Heart left ventricle (tissue), 13 donors: ENCODE measurements at regions not wholly inside any gene's neighbourhood (a gene's known extent, or its start where the extent isn't known, plus 50 kb on each side); places are given as distances from the start of the nearest gene placed in this dataset.

ENCODE experiments used
- CTCF ChIP-seq, 12 donors: fragments of 200-600 bp; sonication (generic) in 4 of 12; IDR thresholded peaks; one replicate each; pipeline versions ENCODE4 v1.5.0 to v1.8.0; 2018 to 2022; ENCODE audit warnings: antibody characterized with exemption in 12 of 12, mild to moderate bottlenecking in 5 of 12
- POLR2A ChIP-seq, 2 donors: fragments of 450-650 bp; IDR thresholded peaks; one replicate each; pipeline ENCODE4 v1.6.1; 2017; ENCODE audit warnings: antibody characterized with exemption in 2 of 2, mild to moderate bottlenecking in 2 of 2, moderate library complexity in 2 of 2
- donor health status: ischemic (EF 13 %, LVEDD 7.1; RV severe dilation, severe dysfunction).
- donor health status: DM: no; HTN: yes; CAD: no.
- donor health status: DM: no; HTN: no; CAD: no.
- donor health status: ischemic (EF 25% LVEDD 6.9; RV normal size, moderate dysfunction).
- donor health status: ischemic (EF 25% LVEDD 5.7; RV mildly dilated, moderate dysfunction).
- donor health status: ischemic (EF 35%, LVEDD 5.7; RV mildly dilated, moderate dysfunction).
- donor health status: nonischemic (EF 11% LVEDD 7.7; RV severe dilation, severe dysfunction).
- donor health status: DM: yes; HTN: yes; CAD: no.
- donor health status: PGD.
- donor health status: ischemic (EF 29% LVEDD 5.4; RV normal size, mild dysfunction).
- donor health status: nonischemic (EF 23%, LVEDD 6.1; RV moderate dilation, normal function).

GRCh38 chr4:43875655-43876054, 573.0 kb downstream of the KCTD8 start:
- TF ChIP-seq POLR2A (IDR thresholded peaks at IDR 0.05), result no peak
- TF ChIP-seq CTCF (IDR thresholded peaks at IDR 0.05), result no peak
